Chondrocyte (in vitro differentiated cells): ENCODE measurements at regions not wholly inside any gene's neighbourhood (a gene's known extent, or its start where the extent isn't known, plus 50 kb on each side); places are given as distances from the start of the nearest gene placed in this dataset.

Source experiments
- DNase-seq: peaks from one replicate; pipeline ENCODE4 v3.0.0; 2021; ENCODE audit warnings: mixed read lengths, low spot score
- H3K27ac Mint-ChIP-seq: one replicate; pipeline ENCODE4 v1.8.0; 2021; ENCODE audit warnings: mild to moderate bottlenecking, moderate library complexity, mixed read lengths; ENCODE audit not compliant: unreplicated experiment
- H3K27me3 Mint-ChIP-seq: 2 replicates; pipeline ENCODE4 v1.8.0; 2021; ENCODE audit warnings: low read depth, mixed read lengths
- H3K36me3 Mint-ChIP-seq: 2 replicates; pipeline ENCODE4 v1.8.0; 2021; ENCODE audit warnings: low read depth, mixed read lengths
- H3K4me1 Mint-ChIP-seq: 2 replicates; pipeline ENCODE4 v1.8.0; 2021; ENCODE audit warnings: low read depth, mild to moderate bottlenecking, mixed read lengths
- H3K4me3 Mint-ChIP-seq: one replicate; pipeline ENCODE4 v1.8.0; 2021; ENCODE audit warnings: mild to moderate bottlenecking, moderate library complexity, mixed read lengths; ENCODE audit not compliant: unreplicated experiment
- H3K9me3 Mint-ChIP-seq: 2 replicates; pipeline ENCODE4 v1.8.0; 2021; ENCODE audit warnings: low read depth, mixed read lengths
- TF ChIP-seq, protein P1 (sequence below): fragments of 200-600 bp; sonication (generic); IDR thresholded peaks from 2 replicates; pipeline ENCODE4 v1.5.0; 2021; ENCODE audit warnings: antibody characterized with exemption, mild to moderate bottlenecking, moderate library complexity

GRCh38 chr5:105767267-105767666 lies 1903.5 kb downstream of the EFNA5 start:
- Mint-ChIP-seq H3K27me3 (no peaks in the 10 kb centered on the region), H3K27ac (no peak overlapping the region), H3K4me1 (no peaks in the 10 kb centered on the region), H3K36me3 (no peaks in the 10 kb centered on the region), H3K4me3 (no peak overlapping the region), H3K9me3 (peaks cover 11% of the 10 kb centered on the region)
- TF ChIP-seq, protein P1, sequence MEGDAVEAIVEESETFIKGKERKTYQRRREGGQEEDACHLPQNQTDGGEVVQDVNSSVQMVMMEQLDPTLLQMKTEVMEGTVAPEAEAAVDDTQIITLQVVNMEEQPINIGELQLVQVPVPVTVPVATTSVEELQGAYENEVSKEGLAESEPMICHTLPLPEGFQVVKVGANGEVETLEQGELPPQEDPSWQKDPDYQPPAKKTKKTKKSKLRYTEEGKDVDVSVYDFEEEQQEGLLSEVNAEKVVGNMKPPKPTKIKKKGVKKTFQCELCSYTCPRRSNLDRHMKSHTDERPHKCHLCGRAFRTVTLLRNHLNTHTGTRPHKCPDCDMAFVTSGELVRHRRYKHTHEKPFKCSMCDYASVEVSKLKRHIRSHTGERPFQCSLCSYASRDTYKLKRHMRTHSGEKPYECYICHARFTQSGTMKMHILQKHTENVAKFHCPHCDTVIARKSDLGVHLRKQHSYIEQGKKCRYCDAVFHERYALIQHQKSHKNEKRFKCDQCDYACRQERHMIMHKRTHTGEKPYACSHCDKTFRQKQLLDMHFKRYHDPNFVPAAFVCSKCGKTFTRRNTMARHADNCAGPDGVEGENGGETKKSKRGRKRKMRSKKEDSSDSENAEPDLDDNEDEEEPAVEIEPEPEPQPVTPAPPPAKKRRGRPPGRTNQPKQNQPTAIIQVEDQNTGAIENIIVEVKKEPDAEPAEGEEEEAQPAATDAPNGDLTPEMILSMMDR, result no peak
- no peak for DNase-seq

- Mint-ChIP-seq H3K4me1 (no peaks in the 10 kb centered on the region), H3K27me3 (no peaks in the 10 kb centered on the region), H3K4me3 (no peak overlapping the region), H3K27ac (no peak overlapping the region), H3K9me3 (peaks cover 36% of the 10 kb centered on the region), H3K36me3 (peaks cover 7% of the 10 kb centered on the region)
- TF ChIP-seq, protein P1, result no peak
- DNase-seq, result no peak
These were observed 1908.0 kb downstream of the EFNA5 start for GRCh38 chr5:105762728-105763127.

DNA sequence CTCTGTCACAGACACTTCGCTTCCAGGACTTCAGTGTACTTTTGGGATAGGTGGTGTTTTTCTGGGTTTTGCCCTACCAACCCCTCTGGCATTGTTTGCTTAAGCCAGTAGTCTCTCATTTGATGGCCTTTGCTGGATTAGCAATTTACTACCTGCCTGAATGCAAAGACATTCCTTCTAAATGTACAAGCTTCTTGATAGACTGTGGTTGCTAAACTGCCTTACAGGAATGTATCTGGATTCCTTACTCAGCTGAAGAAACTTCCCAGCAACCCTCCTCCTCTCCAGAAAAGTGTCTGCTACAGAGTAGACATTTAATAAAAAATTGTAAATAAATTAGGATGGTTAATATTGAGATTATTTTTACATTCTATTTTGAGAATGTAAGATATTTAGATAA lies 1916.7 kb downstream of the EFNA5 start:
- Mint-ChIP-seq H3K27ac (peak overlapping the region; percentile 33), H3K27me3 (no peaks in the 10 kb centered on the region), H3K9me3 (peaks cover 11% of the 10 kb centered on the region), H3K4me3 (no peak overlapping the region), H3K4me1 (peaks cover 11% of the 10 kb centered on the region), H3K36me3 (peaks cover 4% of the 10 kb centered on the region)
- TF ChIP-seq, protein P1, result no peak
- no peak for DNase-seq

GRCh38 chr5:105752801-105753200 lies 1917.9 kb downstream of the EFNA5 start:
- Mint-ChIP-seq H3K27me3 (no peaks in the 10 kb centered on the region), H3K4me1 (peaks cover 11% of the 10 kb centered on the region), H3K36me3 (no peaks in the 10 kb centered on the region), H3K27ac (no peak overlapping the region), H3K4me3 (no peak overlapping the region), H3K9me3 (peaks cover 12% of the 10 kb centered on the region)
- no peak for DNase-seq
- TF ChIP-seq, protein P1, result no peak

- H3K4me3 Mint-ChIP-seq, result no peak overlapping the region
- H3K27ac Mint-ChIP-seq, result no peak overlapping the region
- no peak for DNase-seq
- H3K36me3 Mint-ChIP-seq, result no peaks in the 10 kb centered on the region
- peaks cover 16% of the 10 kb centered on the region for H3K9me3 Mint-ChIP-seq
- no peaks in the 10 kb centered on the region for H3K27me3 Mint-ChIP-seq
- TF ChIP-seq, protein P1, result no peak
- H3K4me1 Mint-ChIP-seq, result peaks cover 11% of the 10 kb centered on the region
These were observed 1918.8 kb downstream of the EFNA5 start for GRCh38 chr5:105751908-105752307.
